Stimulated activated CD8-positive, alpha-beta memory T cell treated with anti-CD3 and anti-CD28 coated beads, Interleukin-4, amount 100 ng/mL, for 4 hours (primary cell): ENCODE measurements at regions not wholly inside any gene's neighbourhood (a gene's known extent, or its start where the extent isn't known, plus 50 kb on each side); places are given as distances from the start of the nearest gene placed in this dataset.

ENCODE experiments used
- DNase-seq, 2 donors: peaks; one replicate each; pipeline ENCODE4 v3.0.0-alpha.2; 2020; ENCODE audit warnings: low read depth in 2 of 2, low spot score in 1 of 2

- DNase-seq: no peak
Observed at GRCh38 chr5:90201923-90202322, 207.6 kb downstream of the CETN3 start.

GRCh38 chr5:90193185-90193822 lies 216.3 kb downstream of the CETN3 start:
- DNase-seq: no peak

GRCh38 chr5:90191352-90192045 lies 218.1 kb downstream of the CETN3 start:
- no peak for DNase-seq

GRCh38 chr5:90185897-90186468 lies 223.6 kb downstream of the CETN3 start:
- DNase-seq: no peak

GRCh38 chr5:90184764-90185163 lies 224.8 kb downstream of the CETN3 start:
- DNase-seq: no peak

GRCh38 chr5:90182726-90183125 lies 226.8 kb downstream of the CETN3 start:
- no peak for DNase-seq

- no peak for DNase-seq
Observed at GRCh38 chr5:90174236-90174635, 235.3 kb downstream of the CETN3 start.

GRCh38 chr5:90173299-90174030 lies 236.1 kb downstream of the CETN3 start:
- no peak for DNase-seq

GRCh38 chr5:90171466-90171865 lies 238.1 kb downstream of the CETN3 start:
- DNase-seq: no peak

GRCh38 chr5:90170261-90170660 lies 239.3 kb downstream of the CETN3 start:
- DNase-seq: no peak

GRCh38 chr5:90169078-90169477 lies 240.5 kb downstream of the CETN3 start:
- DNase-seq: no peak

GRCh38 chr5:90168399-90168798 lies 241.2 kb downstream of the CETN3 start:
- no peak for DNase-seq

GRCh38 chr5:90166816-90167215 lies 242.7 kb downstream of the CETN3 start:
- DNase-seq: no peak

GRCh38 chr5:90162324-90162723 lies 247.2 kb downstream of the CETN3 start:
- no peak for DNase-seq

GRCh38 chr5:90161414-90161813 lies 248.1 kb downstream of the CETN3 start:
- DNase-seq: no peak

GRCh38 chr5:90158131-90158530 lies 251.4 kb downstream of the CETN3 start:
- DNase-seq: no peak

GRCh38 chr5:90153031-90153430 lies 256.5 kb downstream of the CETN3 start:
- DNase-seq: no peak

- no peak for DNase-seq
Observed at GRCh38 chr5:90144625-90145327, 264.8 kb downstream of the CETN3 start.

- DNase-seq: no peak
Observed at GRCh38 chr5:90142541-90142940, 267.0 kb downstream of the CETN3 start.

- no peak for DNase-seq
Observed at GRCh38 chr5:90141984-90142383, 267.6 kb downstream of the CETN3 start.

- no peak for DNase-seq
Observed at GRCh38 chr5:90136952-90137528, 272.5 kb downstream of the CETN3 start.
